Medulla oblongata (tissue), 1 donor: ENCODE measurements at regions not wholly inside any gene's neighbourhood (a gene's known extent, or its start where the extent isn't known, plus 50 kb on each side); places are given as distances from the start of the nearest gene placed in this dataset.
A peak's percentile ranks its signal among the peaks of the same experiment; 100 is the strongest.

Experiments used
- DNase-seq: peaks from one replicate; pipeline ENCODE4 v3.0.0-alpha.2; 2015; ENCODE audit errors: extremely low spot score

GRCh38 chr12:27179400-27180214 is 64.5 kb upstream of the STK38L start:
- DNase-seq = peak; percentile 77

- DNase-seq = no peak
These were observed 63.1 kb upstream of the STK38L start for GRCh38 chr12:27180906-27181505.

- DNase-seq = no peak
These were observed 60.7 kb upstream of the STK38L start for GRCh38 chr12:27183342-27183741.

- DNase-seq = no peak
These were observed 58.7 kb upstream of the STK38L start for GRCh38 chr12:27185234-27186021.

GRCh38 chr12:27186022-27186839 is 57.9 kb upstream of the STK38L start:
- no peak for DNase-seq

GRCh38 chr12:27187697-27188096 is 56.4 kb upstream of the STK38L start:
- DNase-seq = no peak

GRCh38 chr12:27190761-27191160 is 53.3 kb upstream of the STK38L start:
- DNase-seq = no peak

GRCh38 chr12:27191531-27191930 is 52.6 kb upstream of the STK38L start:
- DNase-seq = no peak

- no peak for DNase-seq
These were observed 51.8 kb upstream of the STK38L start for GRCh38 chr12:27192118-27192802.

GRCh38 chr12:27193106-27193505 is 51.0 kb upstream of the STK38L start:
- DNase-seq = no peak

- DNase-seq = no peak
These were observed 50.1 kb upstream of the STK38L start for GRCh38 chr12:27193854-27194544.
